ENCODE measurements at regions not wholly inside any gene's neighbourhood (a gene's known extent, or its start where the extent isn't known, plus 50 kb on each side); places are given as distances from the start of the nearest gene placed in this dataset.

GRCh38 chr6:93848031-93848742, 428.8 kb upstream of the EPHA7 start:
- TF ChIP-seq ARNT (IDR thresholded peaks at IDR 0.05): no peak
- TF ChIP-seq CTBP1 (IDR thresholded peaks at IDR 0.05; ENCODE audit: borderline replicate concordance): no peak
- no peak for TF ChIP-seq TARDBP (IDR thresholded peaks at IDR 0.05)
- no peak for TF ChIP-seq BHLHE40 (IDR thresholded peaks at IDR 0.05; ENCODE audit: borderline replicate concordance)
- no peak for TF ChIP-seq L3MBTL2 (conservative IDR thresholded peaks at IDR 0.05)
- no peak for TF ChIP-seq SUZ12 (IDR thresholded peaks at IDR 0.05)
- TF ChIP-seq FOXK2 (IDR thresholded peaks at IDR 0.05): no peak
- no peak for TF ChIP-seq PKNOX1 (IDR thresholded peaks at IDR 0.05)
- no peak for TF ChIP-seq ELF4 (IDR thresholded peaks at IDR 0.05)
- TF ChIP-seq SP1 (IDR thresholded peaks at IDR 0.05): no peak
- TF ChIP-seq ZNF384 (IDR thresholded peaks at IDR 0.05): no peak
- TF ChIP-seq FOXM1 (IDR thresholded peaks at IDR 0.05; ENCODE audit: borderline replicate concordance): no peak
- TF ChIP-seq FOXA1 (IDR thresholded peaks at IDR 0.05): no peak
